ENCODE measurements at regions not wholly inside any gene's neighbourhood (a gene's known extent, or its start where the extent isn't known, plus 50 kb on each side); places are given as distances from the start of the nearest gene placed in this dataset.
"Not testable (repeated sequence)": the region's sequence is repeated elsewhere in the genome, so short reads cannot be mapped to it uniquely, and the experiment has no call there.

DNA sequence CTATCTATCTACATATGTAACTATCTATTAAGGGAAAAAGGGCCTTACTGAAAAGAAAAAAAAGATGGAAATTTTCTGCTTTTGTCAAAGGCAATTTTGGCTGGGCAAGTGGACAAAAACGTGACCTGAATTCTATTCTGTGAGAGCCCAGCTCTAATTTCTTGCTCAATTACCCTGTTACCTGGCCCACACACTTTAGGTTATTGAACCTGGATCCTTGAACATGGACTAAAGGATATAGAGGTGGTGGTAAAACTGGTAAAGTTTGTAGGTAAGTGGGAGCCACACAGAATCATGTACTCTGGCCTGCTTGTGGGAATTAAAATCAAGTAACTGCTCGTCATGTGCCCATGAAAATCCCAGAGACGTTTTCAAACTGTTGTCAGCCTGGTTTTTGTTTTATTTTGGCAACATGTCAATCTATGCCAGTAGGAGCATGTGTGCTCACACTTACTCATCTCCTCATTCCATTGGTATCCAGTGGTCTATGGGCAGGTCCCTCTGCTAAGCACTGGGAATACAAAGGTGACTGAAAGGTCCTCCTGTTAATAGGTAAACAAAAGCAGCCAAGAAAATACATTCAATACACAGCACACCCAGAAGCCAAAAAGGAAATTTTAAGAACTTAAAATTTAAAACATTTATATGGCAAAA, 113.7 kb upstream of the WARS2 start:
- DNase-seq, result no peak

DNA sequence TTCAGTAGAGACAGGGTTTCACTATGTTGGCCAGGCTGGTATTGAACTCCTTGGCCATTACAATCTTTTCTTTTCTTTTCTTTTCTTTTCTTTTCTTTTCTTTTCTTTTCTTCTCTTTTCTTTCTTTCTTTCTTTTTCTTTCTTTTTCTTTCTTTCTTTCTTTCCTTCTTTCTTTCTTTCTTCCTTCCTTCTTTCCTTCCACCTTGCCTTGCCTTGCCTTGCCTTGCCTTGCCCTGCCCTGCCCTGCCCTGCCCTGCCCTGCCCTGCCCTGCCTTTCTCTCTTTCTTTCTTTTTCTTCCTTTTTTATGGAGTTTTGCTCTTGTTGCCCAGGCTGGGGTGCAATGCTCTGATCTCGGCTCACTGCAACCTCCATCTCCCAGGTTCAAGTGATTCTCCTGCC, 112.5 kb upstream of the HAO2 start:
- not testable (repeated sequence) for DNase-seq

DNA sequence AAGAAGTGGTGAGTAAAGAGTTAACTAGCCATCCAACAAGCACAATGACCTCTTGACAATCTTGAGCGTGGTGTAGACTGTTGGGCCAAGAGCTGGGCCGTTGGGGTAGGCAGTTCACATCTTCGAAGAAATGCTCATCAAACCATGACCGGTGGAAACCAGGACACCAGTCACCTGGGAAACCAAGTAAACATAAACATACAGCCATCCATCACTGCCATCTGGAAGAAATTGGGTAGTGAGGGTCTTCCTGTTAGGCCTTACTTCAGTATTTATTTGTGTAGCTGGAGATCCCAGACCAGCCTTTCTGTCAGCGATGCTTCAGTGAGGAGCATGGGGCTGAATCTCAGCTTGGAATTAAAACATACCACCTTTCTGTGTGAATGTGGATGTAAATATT, 108.1 kb upstream of the HAO2 start:
- no peak for DNase-seq

DNA sequence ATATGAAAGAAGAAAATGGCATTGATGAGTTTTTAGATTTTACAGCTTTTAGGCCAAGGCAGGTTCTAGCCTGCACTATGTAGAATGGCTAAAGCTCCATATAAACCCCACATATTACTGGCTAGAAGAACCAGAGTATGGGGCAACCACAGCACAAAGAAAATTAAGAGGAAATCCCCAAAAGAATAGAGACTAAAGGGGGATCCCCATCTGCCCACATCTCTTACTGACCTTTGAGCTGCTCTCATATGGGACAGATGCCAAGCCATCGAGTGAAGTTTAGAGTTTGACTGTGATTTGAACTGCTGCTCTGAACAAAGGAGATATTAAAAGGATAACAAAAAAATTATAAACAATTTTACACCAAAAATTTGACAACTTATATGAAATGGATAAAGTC, 102.2 kb upstream of the HAO2 start:
- DNase-seq, result no peak

DNA sequence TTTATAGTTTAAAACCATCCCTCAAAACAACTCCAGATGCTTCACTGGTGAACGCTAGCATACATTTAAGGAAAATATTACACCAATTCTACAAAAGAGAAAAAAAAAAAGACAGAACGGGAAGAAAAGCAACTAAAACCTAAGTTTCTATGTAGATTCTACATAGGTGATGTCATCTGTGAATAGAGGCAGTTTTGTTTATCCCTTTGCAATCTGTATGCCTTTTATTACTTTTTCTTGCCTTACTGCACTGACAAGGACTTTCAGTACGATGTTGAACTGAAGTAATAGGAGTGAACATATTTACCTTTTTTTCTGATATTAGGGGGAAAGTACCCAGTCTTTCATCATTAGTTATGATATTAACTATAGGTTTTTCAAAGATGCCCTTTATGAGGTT, 101.7 kb upstream of the HAO2 start:
- no peak for DNase-seq

DNA sequence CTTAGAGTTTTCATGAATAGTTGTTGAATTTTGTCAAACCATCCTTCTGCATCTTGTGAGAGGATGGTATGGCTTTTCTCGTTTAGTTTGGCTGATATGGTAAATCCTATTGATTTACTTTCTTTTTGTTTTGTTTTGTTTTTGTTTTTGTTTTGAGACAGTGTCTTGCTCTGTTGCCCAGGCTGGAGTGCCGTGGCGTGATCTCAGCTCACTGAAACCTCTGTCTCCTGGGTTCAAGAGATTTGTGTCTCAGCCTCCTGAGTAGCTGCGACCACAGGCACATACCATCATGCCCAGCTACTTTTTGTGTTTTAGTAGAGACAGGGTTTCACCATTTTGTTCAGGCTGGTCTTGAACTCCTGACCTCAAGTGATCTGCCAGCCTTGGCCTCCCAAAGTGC, 101.3 kb upstream of the HAO2 start:
- DNase-seq, result not testable (repeated sequence)

DNA sequence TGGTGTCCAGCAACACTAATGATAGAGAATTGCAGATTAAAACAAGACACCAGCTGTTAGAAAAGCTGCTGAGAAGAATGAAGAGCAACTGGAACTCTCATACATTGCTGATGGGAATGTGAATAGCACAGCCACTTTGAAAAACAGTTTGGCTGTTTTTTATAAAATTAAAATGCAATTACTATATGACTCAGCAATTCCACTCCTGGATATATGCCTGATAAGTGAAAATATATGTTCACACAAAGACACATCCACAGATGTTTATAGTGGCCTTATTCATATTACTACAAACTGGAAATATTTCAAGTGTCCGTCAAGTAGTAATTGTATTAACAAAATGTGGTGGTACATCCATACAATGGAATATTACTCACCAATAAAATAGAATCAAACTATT, 99.7 kb upstream of the HAO2 start:
- DNase-seq, result no peak

DNA sequence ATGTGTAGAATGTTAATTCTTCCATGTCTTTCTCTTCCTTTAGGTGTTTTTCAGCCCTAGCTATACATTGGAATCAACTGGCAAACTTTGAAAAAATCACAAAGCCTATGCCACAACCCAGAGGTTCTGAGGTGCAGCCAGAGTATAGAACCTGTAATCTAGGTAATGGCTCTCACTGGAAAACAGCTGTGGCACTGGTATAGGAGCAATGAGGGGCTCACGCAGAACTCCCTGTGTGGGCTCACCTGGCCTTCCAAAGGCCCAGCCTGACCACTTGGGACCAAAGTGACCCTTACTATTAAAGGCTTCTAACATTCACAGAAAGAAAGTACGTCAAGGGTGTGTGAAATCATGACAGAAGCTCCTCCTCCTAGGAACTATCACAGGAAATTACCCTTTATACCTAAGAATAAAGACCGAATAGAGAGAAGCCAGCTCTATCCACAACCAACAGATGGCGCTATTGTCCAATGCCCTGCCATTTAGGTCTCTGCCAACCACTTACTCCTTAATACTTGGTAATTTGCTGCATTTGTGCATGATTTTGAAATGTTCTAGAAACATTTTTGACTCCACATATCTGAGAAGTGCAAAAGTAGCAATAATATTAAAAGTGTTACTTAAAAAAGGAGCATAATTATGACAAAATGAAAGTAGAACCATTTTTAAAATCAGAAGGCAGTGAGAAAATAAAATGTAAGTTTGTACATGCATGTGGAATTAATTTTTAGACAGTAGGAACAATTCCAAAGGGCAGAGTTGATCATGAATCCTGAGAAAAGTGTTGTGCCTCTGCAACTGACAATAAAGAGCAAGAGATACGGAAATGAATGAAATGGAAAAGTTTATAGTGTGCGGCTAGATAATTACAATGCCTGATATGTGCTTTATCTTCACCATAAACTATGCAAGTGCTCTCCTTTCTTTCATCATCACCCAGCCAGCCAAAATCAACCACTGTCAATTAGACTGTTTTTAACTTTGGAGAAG, 93.1 kb upstream of the HAO2 start:
- no peak for DNase-seq

DNA sequence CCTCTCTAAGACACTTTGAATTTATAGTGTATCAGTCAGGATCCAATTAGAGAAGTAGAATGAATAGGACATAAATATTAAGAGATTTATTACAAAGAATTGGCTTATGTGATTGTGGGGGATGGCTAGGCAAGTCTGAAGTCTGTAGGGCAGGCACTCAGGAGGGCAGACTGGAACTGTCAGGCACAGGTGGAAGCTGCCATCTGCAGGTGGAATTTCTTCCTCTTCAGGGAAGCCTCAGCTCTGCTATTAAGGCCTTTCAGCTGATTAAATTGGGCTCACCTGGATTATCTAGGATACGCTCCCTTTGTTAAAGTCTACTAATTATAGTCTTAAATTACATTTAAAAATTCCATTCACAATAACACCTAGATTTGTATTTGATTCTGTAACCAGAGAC, 92.0 kb upstream of the HAO2 start:
- DNase-seq, result no peak

DNA sequence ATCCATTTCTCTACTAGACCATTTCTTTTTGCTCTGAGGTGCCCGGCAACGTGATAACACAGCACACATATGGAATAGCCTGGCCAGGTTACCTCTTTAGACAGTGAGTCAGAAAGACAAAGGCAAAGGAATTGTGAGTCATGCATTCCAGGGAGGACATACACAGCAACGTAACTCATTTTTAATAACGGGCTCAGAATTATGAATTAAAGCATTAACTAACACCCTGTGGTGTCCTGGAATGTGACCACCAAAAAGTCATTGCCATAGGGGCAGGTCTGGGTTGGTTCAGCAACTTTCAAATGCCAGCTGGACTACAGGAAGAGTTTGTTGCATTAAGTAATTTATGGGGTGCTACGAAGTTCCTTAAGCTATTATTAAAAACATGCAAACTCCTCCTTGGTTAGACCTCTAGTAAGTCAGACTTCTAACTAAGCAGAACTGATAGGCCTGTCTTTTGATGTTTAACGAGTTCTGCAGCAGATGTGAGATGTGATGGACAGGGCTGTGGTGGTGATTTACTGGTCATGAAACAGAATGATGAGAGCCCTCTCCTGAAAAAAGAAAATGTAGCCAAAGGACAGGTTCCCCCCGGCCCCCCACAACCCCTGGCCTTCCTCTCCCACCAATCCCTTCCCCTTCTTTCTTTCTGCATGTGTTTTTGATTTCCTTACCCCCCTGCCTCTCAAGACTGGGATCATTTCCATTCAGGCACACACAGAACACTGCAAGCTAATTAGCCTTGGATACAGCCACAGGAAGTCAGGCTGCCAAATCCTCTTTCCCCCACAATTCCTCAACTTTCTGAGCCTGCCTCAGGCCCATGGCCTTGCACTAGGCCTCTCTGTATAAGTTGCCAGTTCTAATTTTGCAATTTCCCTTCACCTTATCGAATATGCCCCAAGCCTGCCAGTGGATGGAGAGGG, 88.9 kb upstream of the HAO2 start:
- DNase-seq, result no peak

DNA sequence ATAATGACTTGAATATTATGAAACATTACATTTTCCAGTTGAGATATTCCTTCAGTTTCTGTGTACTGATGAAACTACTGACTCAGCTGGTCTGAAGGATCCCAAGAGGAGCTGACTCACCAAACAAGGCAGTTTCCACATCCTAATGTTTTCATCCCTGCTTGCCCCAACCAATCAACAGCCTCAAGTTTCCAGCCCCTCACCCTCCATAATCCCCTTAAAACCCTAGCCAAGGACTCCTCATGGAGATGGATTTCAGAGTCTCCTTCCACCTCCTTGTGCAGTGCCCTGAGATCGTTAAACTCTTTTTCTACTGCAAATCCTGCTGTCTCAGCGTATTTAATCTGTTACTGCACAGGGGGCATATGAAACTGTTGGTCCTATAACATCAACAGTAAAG, 83.1 kb upstream of the HAO2 start:
- no peak for DNase-seq

DNA sequence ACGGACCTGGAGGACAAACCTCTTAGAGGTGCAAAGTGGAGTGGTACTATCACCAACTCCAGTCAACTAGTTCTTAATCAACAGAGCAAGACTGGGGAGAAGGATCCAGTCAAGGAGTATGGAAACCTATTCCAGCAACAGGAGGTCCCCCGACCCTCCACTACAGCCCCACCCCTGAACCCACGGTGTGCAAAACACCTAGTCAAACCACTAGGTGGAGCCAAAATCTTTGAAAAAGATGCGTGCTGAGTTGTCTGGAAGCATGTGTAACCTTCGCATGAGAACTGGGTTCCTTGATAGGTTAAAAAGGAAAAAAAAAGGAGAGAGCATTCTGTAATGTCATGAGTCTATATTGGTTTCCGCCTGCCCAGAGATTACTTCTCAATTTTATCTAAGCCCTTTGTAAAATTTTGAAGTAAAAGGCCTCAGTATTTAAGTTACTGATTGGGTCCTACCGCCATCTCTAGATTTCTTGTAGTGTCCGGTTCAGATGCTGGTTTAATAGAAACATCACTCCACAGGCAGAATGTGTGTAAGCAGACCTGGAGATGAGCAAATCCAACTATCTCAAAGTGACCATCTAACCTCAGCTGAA, 81.9 kb upstream of the HAO2 start:
- peak; percentile 52 for DNase-seq

DNA sequence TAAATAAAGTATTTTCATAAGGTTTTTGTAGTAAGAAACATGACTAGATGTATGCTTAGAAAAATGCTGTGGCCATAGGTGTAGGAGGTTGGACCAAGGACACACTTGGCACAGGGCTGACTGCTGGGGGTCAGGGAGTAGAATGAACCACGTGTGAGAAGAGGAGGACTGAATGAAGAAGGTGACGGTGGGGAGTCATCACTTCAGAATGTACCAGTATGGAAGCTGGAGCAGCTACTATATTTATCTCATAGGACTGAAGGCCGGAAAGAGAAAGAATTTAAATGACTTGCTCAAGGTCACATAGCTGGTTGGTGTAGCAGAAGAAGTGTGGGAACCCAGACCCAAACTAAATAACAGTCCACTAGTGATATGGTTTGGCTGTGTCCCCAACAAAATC, 79.8 kb upstream of the HAO2 start:
- DNase-seq, result no peak

DNA sequence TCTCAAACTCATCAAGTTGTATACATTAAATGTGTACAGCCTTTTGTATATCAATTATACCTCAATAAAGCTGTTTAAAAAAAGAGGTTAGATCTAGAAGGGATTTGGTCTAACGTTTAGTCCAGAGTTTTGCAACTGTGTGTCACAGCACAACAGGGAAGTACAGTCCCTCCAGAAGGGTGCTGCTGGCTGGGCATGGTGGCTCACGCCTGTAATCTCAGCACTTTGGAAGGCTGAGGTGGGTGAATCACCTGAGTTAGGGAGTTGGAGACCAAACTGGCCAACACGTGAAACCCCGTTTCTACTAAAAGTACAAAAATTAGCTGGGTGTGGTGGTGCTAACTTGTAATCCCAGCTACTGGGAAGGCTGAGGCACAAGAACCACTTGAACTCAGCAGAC, 78.3 kb upstream of the HAO2 start:
- no peak for DNase-seq

DNA sequence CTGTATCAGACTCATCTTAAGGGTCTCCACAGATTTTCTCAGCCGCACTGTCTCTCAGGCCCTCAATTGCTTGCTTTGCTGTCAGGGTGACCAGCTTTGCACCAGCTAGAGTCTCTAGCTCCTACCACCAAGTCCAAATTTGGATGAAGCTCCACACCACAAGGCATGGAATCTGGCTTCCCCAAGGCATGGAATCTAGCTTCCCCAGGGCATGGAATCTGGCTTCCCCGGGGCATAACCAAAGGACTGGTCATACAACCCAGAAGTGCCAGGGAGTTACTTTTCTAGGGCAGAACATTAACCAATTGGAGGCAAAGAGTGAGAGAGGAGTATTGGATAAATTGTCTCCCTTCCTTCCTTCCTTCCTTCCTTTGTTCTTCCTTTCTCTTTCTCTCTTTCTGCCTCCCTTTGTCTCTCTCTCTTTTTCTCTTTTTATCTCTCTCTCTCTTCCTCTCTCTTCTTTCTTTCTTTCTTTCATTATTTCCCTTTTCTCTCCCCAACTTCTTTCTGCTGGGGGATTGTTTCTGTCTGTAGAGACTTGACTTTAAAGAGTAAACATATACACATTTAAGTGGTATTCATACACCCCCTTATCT, 76.9 kb upstream of the HAO2 start:
- no peak for DNase-seq

DNA sequence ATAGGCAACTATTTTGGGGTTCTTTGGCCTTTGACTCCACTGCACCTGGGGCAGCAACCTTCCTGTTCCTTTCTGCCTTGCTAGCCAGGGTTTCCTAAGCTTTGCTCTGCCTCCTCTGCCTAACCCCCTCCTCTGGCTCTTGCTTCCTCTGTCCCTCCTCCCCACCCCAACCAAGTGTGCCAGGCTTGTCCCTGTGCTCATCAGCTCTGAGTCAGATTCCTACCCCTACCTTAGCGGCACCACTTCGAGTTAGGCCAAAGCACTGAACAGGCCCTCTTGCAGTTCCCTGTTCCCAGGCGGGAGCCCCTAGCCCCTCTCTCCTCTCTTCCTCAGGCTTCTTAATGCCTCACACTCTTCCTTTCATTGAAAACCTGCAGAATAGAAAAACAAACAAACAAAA, 74.8 kb upstream of the HAO2 start:
- peak; percentile 9 for DNase-seq

DNA sequence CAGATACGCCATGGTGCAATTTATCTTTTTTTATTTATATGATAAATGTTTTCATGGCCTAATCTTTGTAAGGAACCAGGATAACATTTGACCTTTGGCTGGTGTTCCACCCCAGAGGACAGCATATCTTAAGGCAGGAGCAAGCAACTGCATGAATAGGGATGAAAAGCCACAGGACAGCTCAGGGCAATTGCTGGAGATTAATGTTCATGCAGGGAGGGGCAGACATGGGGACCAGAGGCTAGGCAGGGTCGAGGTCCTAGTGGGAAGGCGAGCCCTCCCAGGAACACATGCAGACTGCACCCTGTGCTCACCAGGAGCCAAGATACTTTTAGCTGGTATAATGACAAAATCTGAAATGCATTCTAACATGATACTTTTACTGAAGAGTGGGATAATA, 74.4 kb upstream of the HAO2 start:
- peak; percentile 5 for DNase-seq

DNA sequence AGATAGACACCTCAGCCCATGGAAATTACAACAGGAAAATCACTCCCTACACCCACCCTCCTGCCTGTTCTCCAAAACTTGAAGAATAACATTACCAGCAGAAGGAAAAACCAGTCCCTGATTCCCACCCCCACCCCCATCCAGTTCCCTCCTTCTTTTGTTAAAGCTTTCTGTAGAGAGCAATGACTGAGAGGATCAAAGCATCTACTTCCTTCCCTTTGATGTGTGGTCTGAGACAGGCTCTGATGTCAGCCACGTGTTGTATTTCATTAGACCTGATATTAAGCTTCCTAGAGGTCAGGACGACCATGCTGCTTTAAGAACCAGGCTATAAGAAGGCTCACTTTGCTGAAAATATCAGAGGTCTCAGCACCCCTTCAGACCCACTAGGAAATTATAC, 73.9 kb upstream of the HAO2 start:
- DNase-seq, result peak; percentile 3

DNA sequence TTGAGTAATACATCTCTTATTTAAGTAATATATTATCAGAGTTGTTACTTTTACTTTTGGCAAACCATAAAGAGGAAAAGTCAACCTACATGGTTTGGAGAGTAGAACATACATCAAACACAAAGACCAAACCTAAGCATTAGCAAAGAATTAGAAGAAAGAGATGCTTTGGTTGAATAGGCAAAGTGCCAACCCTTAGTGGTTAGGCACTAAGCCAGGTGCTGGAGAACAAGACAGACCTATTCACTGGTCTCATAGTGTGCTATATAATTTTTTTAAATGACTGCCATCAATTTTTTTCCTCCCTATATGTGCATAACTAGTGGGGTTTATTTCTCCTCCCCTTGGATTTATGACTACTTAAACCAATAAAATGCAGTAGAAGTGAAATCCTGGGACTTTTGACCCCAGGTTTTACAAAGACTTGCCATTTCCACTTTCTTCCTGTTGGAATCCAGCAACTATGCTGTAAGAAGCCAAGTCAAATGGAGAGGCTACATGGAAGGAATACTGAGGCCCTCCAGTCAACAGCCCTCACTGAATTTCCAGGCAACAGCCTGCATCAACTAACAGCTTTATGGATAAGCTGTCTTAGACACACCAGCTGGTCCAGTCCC, 69.8 kb upstream of the HAO2 start:
- DNase-seq, result no peak

DNA sequence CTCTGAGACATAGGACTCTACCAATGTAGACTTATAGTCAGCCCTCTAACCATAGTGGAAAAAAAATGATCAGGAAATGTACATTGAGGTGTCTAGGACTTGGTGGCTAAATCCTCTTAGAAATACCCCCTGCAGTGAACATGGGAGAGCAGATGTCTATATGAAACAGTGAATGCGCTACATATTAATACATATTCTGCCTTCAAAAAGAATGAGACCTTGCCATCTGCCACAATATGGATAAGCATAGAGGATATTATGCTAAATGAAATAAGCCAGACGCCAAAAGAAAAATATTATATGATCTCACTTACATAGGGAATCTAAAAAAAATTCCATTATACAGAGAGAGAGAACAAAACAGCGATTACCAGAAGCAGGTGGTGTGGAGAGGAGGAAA, 66.6 kb upstream of the HAO2 start:
- no peak for DNase-seq

DNA sequence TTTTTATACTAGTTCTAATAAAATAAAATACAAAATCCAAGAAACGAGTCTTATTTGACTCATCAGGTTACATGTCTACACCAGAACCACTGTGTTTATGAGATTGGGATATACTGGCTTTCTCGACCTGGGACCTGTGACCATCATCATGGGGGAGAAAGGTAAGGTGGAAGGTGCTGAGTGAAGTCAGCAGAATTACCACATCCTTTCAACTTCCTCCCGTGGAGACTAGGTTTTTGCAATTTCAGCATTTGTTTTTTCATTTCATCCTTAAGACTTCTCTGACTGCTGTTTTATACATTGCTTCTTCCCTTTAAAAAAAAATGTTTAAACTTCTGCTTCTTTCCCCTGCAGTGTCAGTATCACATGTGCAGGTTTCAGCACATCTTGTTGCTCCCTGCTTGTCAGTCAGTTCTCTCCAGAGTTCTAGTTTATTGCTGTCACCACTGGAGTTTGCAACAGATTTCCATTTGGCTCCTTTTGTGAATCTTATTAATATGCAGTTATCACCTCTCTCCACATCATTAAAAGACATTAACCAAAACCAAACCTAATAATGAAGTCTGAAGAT, 60.4 kb upstream of the HAO2 start:
- no peak for DNase-seq

Data from right kidney (tissue), 1 donor.